ENCODE measurements at regions not wholly inside any gene's neighbourhood (a gene's known extent, or its start where the extent isn't known, plus 50 kb on each side); places are given as distances from the start of the nearest gene placed in this dataset.
"Not testable (repeated sequence)": the region's sequence is repeated elsewhere in the genome, so short reads cannot be mapped to it uniquely, and the experiment has no call there.

- TF ChIP-seq CTCF (conservative IDR thresholded peaks at IDR 0.05); ZFX (IDR thresholded peaks at IDR 0.05): not testable (repeated sequence)
Observed at GRCh38 chr6:27146456-27146705, 101.1 kb upstream of the PRSS16 start.

Data from C4-2B (cell line).